HepG2 (cell line): ENCODE measurements at regions not wholly inside any gene's neighbourhood (a gene's known extent, or its start where the extent isn't known, plus 50 kb on each side); places are given as distances from the start of the nearest gene placed in this dataset.

ENCODE experiments used
- ATAC-seq: fragments of 200-7000 bp; cut with Tn5 transposase; 3 replicates; pipeline ENCODE4 v1.9.1; 2020; ENCODE audit warnings: mild to moderate bottlenecking, moderate library complexity
- BruUV-seq: library from RNA; stranded (reverse); fragments of 400-500 nt; replicated peaks from 2 replicates; lab custom pipeline; 2021; lab: Mats Ljungman, UMichigan
- CTCF ChIA-PET: fragments of 300-600 bp; formaldehyde crosslinking; extraction: SDS; loops from one replicate; lab custom pipeline; 2021; ENCODE audit warnings: low total read pairs, inconsistent platforms, low intra/inter-chr PET ratio; lab: Yijun Ruan, JAX
- POLR2A ChIA-PET: fragments of 350-600 bp; sonication (Branson Sonifier 250); formaldehyde crosslinking; loops from one replicate; lab custom pipeline; 2020; ENCODE audit warnings: antibody characterized with exemption, inconsistent platforms; lab: Yijun Ruan, JAX
- DNase-seq: peaks from one replicate; pipeline ENCODE4 v3.0.0-alpha.2; 2015; ENCODE audit warnings: low spot score
- FAIRE-seq: peaks from 3 replicates; lab custom pipeline; 2011; peaks lifted over from hg19 to GRCh38; lab: Jason Lieb, UNC
- H2AFZ ChIP-seq: one replicate; pipeline ENCODE4 v1.6.1; 2011; ENCODE audit warnings: low read length, inconsistent platforms
- H3K27ac ChIP-seq: fragments of 300-600 bp; 3 replicates; pipeline ENCODE4 v1.8.0; 2011; ENCODE audit warnings: mixed run types, mild to moderate bottlenecking, mixed read lengths, low read length, inconsistent platforms; ENCODE audit not compliant: insufficient read depth; ENCODE audit errors: extremely low read length
- H3K27me3 ChIP-seq, 2 experiments: fragments of 200-600 bp in 1 of 2; 2 replicates in 1 of 2; 3 replicates in 1 of 2; pipeline versions ENCODE4 v1.6.0 to v1.8.0; 2011; ENCODE audit warnings: low read length in 2 of 2, mild to moderate bottlenecking in 2 of 2, moderate library complexity in 2 of 2, inconsistent platforms in 1 of 2; ENCODE audit not compliant: insufficient read depth in 2 of 2, control insufficient read depth in 1 of 2
- H3K36me3 ChIP-seq, 2 experiments: fragments of 200-600 bp in 1 of 2; replicated peaks in 1 of 2; 2 replicates in 1 of 2; 3 replicates in 1 of 2; pipeline versions ENCODE4 v1.5.1 to v1.8.0; 2011; ENCODE audit warnings: low read length in 2 of 2, inconsistent platforms in 1 of 2; ENCODE audit not compliant: insufficient read depth in 2 of 2, control insufficient read depth in 1 of 2
- H3K4me1 ChIP-seq: 2 replicates; pipeline ENCODE4 v1.5.1; 2012; ENCODE audit warnings: low read length, inconsistent platforms; ENCODE audit not compliant: insufficient read depth
- H3K4me2 ChIP-seq: 2 replicates; pipeline ENCODE4 v1.6.0; 2011; ENCODE audit warnings: low read depth, low read length, inconsistent platforms
- H3K4me3 ChIP-seq, 3 experiments: fragments of 200-600 bp in 1 of 3; sonication (generic), shearing (Covaris generic) in 1 of 3; replicated peaks in 1 of 3; 2 replicates each; pipeline ENCODE4 v1.5.1; 2011 to 2016; ENCODE audit warnings: low read length in 3 of 3, inconsistent platforms in 2 of 3, low read depth in 2 of 3, mild to moderate bottlenecking in 2 of 3, control low read depth in 1 of 3, mixed read lengths in 1 of 3; ENCODE audit not compliant: insufficient read depth in 1 of 3
- H3K79me2 ChIP-seq: one replicate; pipeline ENCODE4 v1.6.1; 2011; ENCODE audit warnings: low read length, inconsistent platforms; ENCODE audit not compliant: insufficient read depth
- H3K9ac ChIP-seq: 2 replicates; pipeline ENCODE4 v1.6.0; 2011; ENCODE audit warnings: mild to moderate bottlenecking, low read depth, low read length, inconsistent platforms; ENCODE audit not compliant: insufficient read depth
- H3K9me3 ChIP-seq: 2 replicates; pipeline ENCODE4 v1.5.1; 2012; ENCODE audit warnings: mild to moderate bottlenecking, low read length
- H4K20me1 ChIP-seq: 2 replicates; pipeline ENCODE4 v1.6.0; 2011; ENCODE audit warnings: inconsistent platforms, mild to moderate bottlenecking, low read length, moderate library complexity; ENCODE audit not compliant: insufficient read depth
- AKAP8 ChIP-seq: sonication (generic); formaldehyde crosslinking; IDR thresholded peaks from 2 replicates; pipeline ENCODE4 v1.5.1; 2020; ENCODE audit warnings: mild to moderate bottlenecking, missing genetic modification reagents
- FIP1L1 ChIP-seq: fragments of 200-400 bp; formaldehyde crosslinking; IDR thresholded peaks from 2 replicates; pipeline ENCODE4 v1.6.1; 2018; ENCODE audit warnings: low read depth, mild to moderate bottlenecking, low read length, moderate library complexity, borderline replicate concordance; ENCODE audit not compliant: insufficient read depth
- HIVEP1 ChIP-seq: sonication (generic); formaldehyde crosslinking; IDR thresholded peaks from 2 replicates; pipeline ENCODE4 v1.4.0; 2020; ENCODE audit warnings: mild to moderate bottlenecking, missing genetic modification reagents
- ISX ChIP-seq: sonication (generic); formaldehyde crosslinking; conservative IDR thresholded peaks from 2 replicates; pipeline ENCODE4 v1.5.0; 2020; ENCODE audit warnings: missing genetic modification reagents
- NCOA2 ChIP-seq: sonication (generic); formaldehyde crosslinking; IDR thresholded peaks from 2 replicates; pipeline ENCODE4 v1.8.0; 2022; ENCODE audit warnings: inconsistent platforms
- REXO4 ChIP-seq: sonication (generic); formaldehyde crosslinking; IDR thresholded peaks from 2 replicates; pipeline ENCODE4 v1.8.0; 2022; ENCODE audit warnings: missing genetic modification reagents, mild to moderate bottlenecking, borderline replicate concordance
- RFX1 ChIP-seq: fragments of 450-650 bp; IDR thresholded peaks from 2 replicates; pipeline ENCODE4 v1.6.1; 2017
- SOX13 ChIP-seq, 3 experiments: fragments of 450-650 bp in 1 of 3; sonication (generic) in 1 of 3; formaldehyde crosslinking in 1 of 3; IDR thresholded peaks in 2 of 3; conservative IDR thresholded peaks in 1 of 3; 2 replicates each; pipeline versions ENCODE4 v1.5.0 to v1.6.1; 2016 to 2020; ENCODE audit warnings: antibody characterized with exemption in 1 of 3, mild to moderate bottlenecking in 1 of 3, missing compliant biosample characterization in 1 of 3, missing genetic modification reagents in 1 of 3, moderate library complexity in 1 of 3
- TMF1 ChIP-seq: sonication (generic); formaldehyde crosslinking; IDR thresholded peaks from 2 replicates; pipeline ENCODE4 v1.8.1; 2022; ENCODE audit warnings: low read depth, missing genetic modification reagents
- ZNF446 ChIP-seq: sonication (generic); formaldehyde crosslinking; IDR thresholded peaks from 2 replicates; pipeline ENCODE4 v1.5.0; 2020; ENCODE audit warnings: mild to moderate bottlenecking, missing genetic modification reagents
- ZNF468 ChIP-seq: sonication (generic); formaldehyde crosslinking; IDR thresholded peaks from 2 replicates; pipeline ENCODE4 v1.8.0; 2022; ENCODE audit warnings: mild to moderate bottlenecking, moderate library complexity, missing genetic modification reagents
- ZNF543 ChIP-seq: sonication (generic); formaldehyde crosslinking; IDR thresholded peaks from 2 replicates; pipeline ENCODE4 v1.4.0; 2020; ENCODE audit warnings: mild to moderate bottlenecking, missing genetic modification reagents
- ZNF605 ChIP-seq: sonication (generic); formaldehyde crosslinking; IDR thresholded peaks from 2 replicates; pipeline ENCODE4 v1.8.0; 2022; ENCODE audit warnings: mild to moderate bottlenecking, missing genetic modification reagents
- WGBS: methylation state at CpG from one replicate; pipeline ENCODE4 v1.1.6; 2017; ENCODE audit warnings: low lambda C conversion rate; 5-methylcytosine and 5-hydroxymethylcytosine counted together
- in situ Hi-C: cut with HindIII; loops from 2 replicates; pipeline ENCODE4 v1.10.0; 2017; ENCODE audit warnings: low pct_unique_long_range_greater_than_20kb; ENCODE audit not compliant: extremely low pct_ligation_motif_present
- intact Hi-C: fragments of 100-400 bp; cut with micrococcal nuclease; formaldehyde crosslinking; loops from one replicate; pipeline ENCODE4 v1.10.0; 2022; ENCODE audit not compliant: unreplicated experiment
- TF ChIP-seq, protein P1 (sequence below): sonication (generic); formaldehyde crosslinking; IDR thresholded peaks from 2 replicates; pipeline ENCODE4 v1.4.0; 2020; ENCODE audit warnings: mild to moderate bottlenecking, missing genetic modification reagents
- TF ChIP-seq, protein P2 (sequence below): sonication (generic); formaldehyde crosslinking; IDR thresholded peaks from 2 replicates; pipeline ENCODE4 v1.5.1; 2020; ENCODE audit warnings: missing genetic modification reagents, mild to moderate bottlenecking, borderline replicate concordance

DNA sequence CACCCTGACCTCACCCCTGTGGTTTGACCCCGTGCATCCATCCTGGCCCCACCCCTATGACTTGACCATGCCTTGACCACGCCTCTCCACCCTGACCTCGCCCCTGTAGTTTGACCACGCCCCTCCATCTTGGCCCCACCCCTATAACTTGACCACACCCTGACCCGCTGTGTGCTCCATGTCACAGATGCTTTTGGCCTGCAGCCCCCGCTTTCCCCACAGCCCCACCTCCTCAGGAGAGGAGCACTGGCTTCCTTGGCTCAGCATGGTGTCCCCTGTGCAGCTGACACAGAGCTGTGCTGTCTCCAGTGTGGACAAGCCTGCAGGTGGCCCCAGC is 269.9 kb upstream of the SFSWAP start (continued):
- TF ChIP-seq, protein P1, sequence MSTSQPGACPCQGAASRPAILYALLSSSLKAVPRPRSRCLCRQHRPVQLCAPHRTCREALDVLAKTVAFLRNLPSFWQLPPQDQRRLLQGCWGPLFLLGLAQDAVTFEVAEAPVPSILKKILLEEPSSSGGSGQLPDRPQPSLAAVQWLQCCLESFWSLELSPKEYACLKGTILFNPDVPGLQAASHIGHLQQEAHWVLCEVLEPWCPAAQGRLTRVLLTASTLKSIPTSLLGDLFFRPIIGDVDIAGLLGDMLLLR (CRISPR knock-in tag), result no peak

- no peaks in the 10 kb centered on the region for H3K36me3 ChIP-seq
- intact Hi-C loops, result no loop called here
- no peak for FAIRE-seq
- peaks cover 2 to 24% of the 10 kb centered on the region in 2 experiments; a peak in 3 of 5 replicates for H3K27me3 ChIP-seq
- no peak overlapping the region for H3K4me3 ChIP-seq
- H3K4me2 ChIP-seq, result no peak overlapping the region
- no peaks in the 10 kb centered on the region for H3K79me2 ChIP-seq
- no peak overlapping the region for H2AFZ ChIP-seq
- POLR2A ChIA-PET, result no interaction called here
- no peaks in the 10 kb centered on the region for H4K20me1 ChIP-seq
- CTCF ChIA-PET, result no interaction called here
- TF ChIP-seq HIVEP1 (CRISPR knock-in tag), result no peak
- no peak for TF ChIP-seq RFX1
- ATAC-seq, result no peak
- H3K27ac ChIP-seq, result no peak overlapping the region
- in situ Hi-C loops, result no loop called here
- no peak overlapping the region for H3K9ac ChIP-seq
- no peaks in the 10 kb centered on the region for H3K4me1 ChIP-seq
- no peak for DNase-seq
- 36% methylated on average over 6 of the region's 9 CpGs for WGBS
- no TSS peak for BruUV-seq
- H3K9me3 ChIP-seq, result no peaks in the 10 kb centered on the region
Measured at GRCh38 chr12:131441638-131442336, 269.1 kb upstream of the SFSWAP start.

GRCh38 chr12:131442337-131442918 is 268.5 kb upstream of the SFSWAP start:
- Histone ChIP-seq H3K4me3 (no peak overlapping the region), H3K27me3 (peaks cover 2 to 21% of the 10 kb centered on the region in 2 experiments; a peak in 3 of 5 replicates), H3K4me1 (no peaks in the 10 kb centered on the region), H2AFZ (no peak overlapping the region), H3K9me3 (no peaks in the 10 kb centered on the region), H3K27ac (no peak overlapping the region), H3K36me3 (no peaks in the 10 kb centered on the region), H3K9ac (no peak overlapping the region), H4K20me1 (no peaks in the 10 kb centered on the region), H3K79me2 (no peaks in the 10 kb centered on the region), H3K4me2 (no peak overlapping the region)
- intact Hi-C loops (no loop called here), in situ Hi-C loops (no loop called here)
- ATAC-seq (no peak), DNase-seq (no peak), FAIRE-seq (no peak)
- CTCF ChIA-PET, result no interaction called here
- no TSS peak for BruUV-seq
- POLR2A ChIA-PET, result no interaction called here
- 13% methylated on average over 10 of the region's 14 CpGs for WGBS
- no peak for TF ChIP-seq SOX13 (IDR thresholded peaks at IDR 0.05)
- TF ChIP-seq SOX13 (CRISPR knock-in tag; conservative IDR thresholded peaks at IDR 0.05 in 1 of 2, IDR thresholded peaks at IDR 0.05 in 1 of 2), result no peak
- TF ChIP-seq ZNF605 (CRISPR knock-in tag), result no peak
- TF ChIP-seq FIP1L1, result no peak
- no peak for TF ChIP-seq NCOA2 (CRISPR knock-in tag)
- no peak for TF ChIP-seq ZNF446 (CRISPR knock-in tag)
- no peak for TF ChIP-seq ZNF543 (CRISPR knock-in tag)
- TF ChIP-seq ZNF468 (CRISPR knock-in tag), result no peak
- TF ChIP-seq ISX (CRISPR knock-in tag), result no peak
- no peak for TF ChIP-seq AKAP8 (CRISPR knock-in tag)
- TF ChIP-seq, protein P2, sequence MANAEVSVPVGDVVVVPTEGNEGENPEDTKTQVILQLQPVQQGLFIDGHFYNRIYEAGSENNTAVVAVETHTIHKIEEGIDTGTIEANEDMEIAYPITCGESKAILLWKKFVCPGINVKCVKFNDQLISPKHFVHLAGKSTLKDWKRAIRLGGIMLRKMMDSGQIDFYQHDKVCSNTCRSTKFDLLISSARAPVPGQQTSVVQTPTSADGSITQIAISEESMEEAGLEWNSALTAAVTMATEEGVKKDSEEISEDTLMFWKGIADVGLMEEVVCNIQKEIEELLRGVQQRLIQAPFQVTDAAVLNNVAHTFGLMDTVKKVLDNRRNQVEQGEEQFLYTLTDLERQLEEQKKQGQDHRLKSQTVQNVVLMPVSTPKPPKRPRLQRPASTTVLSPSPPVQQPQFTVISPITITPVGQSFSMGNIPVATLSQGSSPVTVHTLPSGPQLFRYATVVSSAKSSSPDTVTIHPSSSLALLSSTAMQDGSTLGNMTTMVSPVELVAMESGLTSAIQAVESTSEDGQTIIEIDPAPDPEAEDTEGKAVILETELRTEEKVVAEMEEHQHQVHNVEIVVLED (CRISPR knock-in tag), result no peak
- TF ChIP-seq TMF1 (CRISPR knock-in tag), result no peak
- no peak for TF ChIP-seq REXO4 (CRISPR knock-in tag)
